HEK293 (cell line): ENCODE measurements at regions not wholly inside any gene's neighbourhood (a gene's known extent, or its start where the extent isn't known, plus 50 kb on each side); places are given as distances from the start of the nearest gene placed in this dataset.

Source experiments
- CTCF ChIA-PET: fragments of 350-600 bp; formaldehyde crosslinking; extraction: SDS; loops from one replicate; lab custom pipeline; 2021; ENCODE audit warnings: antibody characterized with exemption; lab: Yijun Ruan, JAX
- POLR2A ChIA-PET: fragments of 300-600 bp; formaldehyde crosslinking; extraction: SDS; loops from one replicate; lab custom pipeline; 2020; ENCODE audit warnings: antibody characterized with exemption, inconsistent platforms; lab: Yijun Ruan, JAX
- H3K27ac ChIP-seq: fragments of 200-500 bp; sonication (Bioruptor generic); 2 replicates; pipeline ENCODE4 v1.5.1; 2014; ENCODE audit warnings: low read depth, low read length, control low read depth, inconsistent platforms; ENCODE audit errors: extremely low read depth
- H3K36me3 ChIP-seq, 2 experiments: fragments of 200-500 bp in 1 of 2; sonication (Bioruptor generic) in 1 of 2; 1 replicate in 1 of 2; 2 replicates in 1 of 2; pipeline ENCODE4 v1.5.1; 2014 to 2017; ENCODE audit warnings: inconsistent platforms in 2 of 2, low read length in 2 of 2; ENCODE audit not compliant: control insufficient read depth in 2 of 2, insufficient read depth in 1 of 2
- H3K4me1 ChIP-seq: fragments of 200-500 bp; sonication (Bioruptor generic); 2 replicates; pipeline ENCODE4 v1.5.1; 2014; ENCODE audit warnings: mild to moderate bottlenecking, low read length, inconsistent platforms; ENCODE audit not compliant: control insufficient read depth, insufficient read depth
- H3K4me3 ChIP-seq: 2 replicates; pipeline ENCODE4 v1.5.1; 2011; ENCODE audit warnings: low read depth, mild to moderate bottlenecking, control low read depth, low read length, moderate library complexity
- H3K9me3 ChIP-seq: fragments of 200-500 bp; sonication (Bioruptor generic); 2 replicates; pipeline ENCODE4 v1.5.1; 2014; ENCODE audit warnings: low read depth, low read length, inconsistent platforms; ENCODE audit not compliant: control insufficient read depth, insufficient read depth
- EGR2 ChIP-seq: fragments of 450-650 bp; formaldehyde crosslinking; IDR thresholded peaks from 2 replicates; pipeline ENCODE4 v1.5.1; 2016; ENCODE audit warnings: low read depth, missing biosample characterization, missing genetic modification characterization
- HOXD13 ChIP-seq: sonication (generic); formaldehyde crosslinking; IDR thresholded peaks from 2 replicates; pipeline ENCODE4 v1.8.0; 2022; ENCODE audit warnings: missing genetic modification reagents, borderline replicate concordance
- KLF9 ChIP-seq: fragments of 450-650 bp; formaldehyde crosslinking; IDR thresholded peaks from 2 replicates; pipeline ENCODE4 v1.5.1; 2016; ENCODE audit warnings: missing biosample characterization, missing genetic modification characterization, low read depth
- TRIM28 ChIP-seq: IDR thresholded peaks from 2 replicates; pipeline ENCODE4 v1.6.1; 2011; ENCODE audit warnings: low read length, control low read depth, borderline replicate concordance
- ZBTB8A ChIP-seq: fragments of 450-650 bp; formaldehyde crosslinking; IDR thresholded peaks from 2 replicates; pipeline ENCODE4 v1.5.1; 2016; ENCODE audit warnings: missing biosample characterization, missing genetic modification characterization
- ZFP41 ChIP-seq: fragments of 450-650 bp; formaldehyde crosslinking; IDR thresholded peaks from 2 replicates; pipeline ENCODE4 v1.5.1; 2016; ENCODE audit warnings: missing biosample characterization, missing genetic modification characterization, borderline replicate concordance
- ZNF155 ChIP-seq: fragments of 450-650 bp; formaldehyde crosslinking; IDR thresholded peaks from 2 replicates; pipeline ENCODE4 v1.5.1; 2016; ENCODE audit warnings: missing biosample characterization, missing genetic modification characterization
- ZNF423 ChIP-seq: fragments of 450-650 bp; formaldehyde crosslinking; IDR thresholded peaks from 2 replicates; pipeline ENCODE4 v1.5.1; 2016; ENCODE audit warnings: missing biosample characterization, missing genetic modification characterization
- ZNF433 ChIP-seq: fragments of 450-650 bp; formaldehyde crosslinking; IDR thresholded peaks from 2 replicates; pipeline ENCODE4 v1.5.1; 2016; ENCODE audit warnings: missing biosample characterization, missing genetic modification characterization, low read depth
- ZNF600 ChIP-seq: fragments of 450-650 bp; formaldehyde crosslinking; IDR thresholded peaks from 2 replicates; pipeline ENCODE4 v1.5.1; 2016; ENCODE audit warnings: missing biosample characterization, missing genetic modification characterization
- ZNF624 ChIP-seq: fragments of 450-650 bp; formaldehyde crosslinking; IDR thresholded peaks from 2 replicates; pipeline ENCODE4 v1.5.1; 2017; ENCODE audit warnings: missing biosample characterization, missing genetic modification characterization
- ZNF843 ChIP-seq: fragments of 450-650 bp; formaldehyde crosslinking; IDR thresholded peaks from 2 replicates; pipeline ENCODE4 v1.5.1; 2016; ENCODE audit warnings: missing biosample characterization, missing genetic modification characterization
- TF ChIP-seq, protein P1 (sequence below): fragments of 450-650 bp; formaldehyde crosslinking; IDR thresholded peaks from 2 replicates; pipeline ENCODE4 v1.5.1; 2016; ENCODE audit warnings: missing biosample characterization, missing genetic modification characterization
- TF ChIP-seq, protein P2 (sequence below): fragments of 450-650 bp; formaldehyde crosslinking; IDR thresholded peaks from 2 replicates; pipeline ENCODE4 v1.5.1; 2017; ENCODE audit warnings: missing biosample characterization, missing genetic modification characterization
- TF ChIP-seq, protein P3 (sequence below): fragments of 450-650 bp; formaldehyde crosslinking; IDR thresholded peaks from 2 replicates; pipeline ENCODE4 v1.5.1; 2016; ENCODE audit warnings: missing biosample characterization, missing genetic modification characterization
- TF ChIP-seq, protein P4 (sequence below): fragments of 450-650 bp; formaldehyde crosslinking; IDR thresholded peaks from 2 replicates; pipeline ENCODE4 v1.5.1; 2016; ENCODE audit warnings: missing biosample characterization, missing genetic modification characterization
- TF ChIP-seq, protein P5 (sequence below): fragments of 450-650 bp; formaldehyde crosslinking; IDR thresholded peaks from 2 replicates; pipeline ENCODE4 v1.5.1; 2016; ENCODE audit warnings: missing biosample characterization, missing genetic modification characterization

DNA sequence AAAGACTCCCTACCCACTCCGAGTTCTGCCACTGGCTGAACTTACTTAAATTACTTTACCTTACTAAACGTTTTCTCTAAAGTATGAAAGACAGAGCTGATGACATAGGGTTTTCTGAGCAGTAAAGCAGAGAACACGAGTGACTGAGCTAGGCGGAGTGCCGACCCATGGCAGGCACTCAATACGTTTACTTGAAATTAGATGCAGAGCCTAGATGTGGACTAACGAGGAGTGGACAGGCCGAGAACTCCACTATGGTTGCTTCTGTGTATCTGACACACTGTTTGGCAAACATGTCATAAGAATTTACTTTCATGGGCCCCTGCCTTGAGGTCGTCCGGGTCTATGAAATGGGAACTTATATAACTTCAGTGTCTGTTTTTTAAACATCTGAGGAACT, 471.0 kb downstream of the STK39 start:
- TF ChIP-seq ZNF600 (tag by site-specific recombination) (no peak), HOXD13 (CRISPR knock-in tag) (no peak), ZNF624 (tag by site-specific recombination) (no peak), ZNF843 (tag by site-specific recombination) (no peak), ZFP41 (tag by site-specific recombination) (no peak), KLF9 (tag by site-specific recombination) (no peak), EGR2 (tag by site-specific recombination) (no peak)
- TF ChIP-seq, protein P1, sequence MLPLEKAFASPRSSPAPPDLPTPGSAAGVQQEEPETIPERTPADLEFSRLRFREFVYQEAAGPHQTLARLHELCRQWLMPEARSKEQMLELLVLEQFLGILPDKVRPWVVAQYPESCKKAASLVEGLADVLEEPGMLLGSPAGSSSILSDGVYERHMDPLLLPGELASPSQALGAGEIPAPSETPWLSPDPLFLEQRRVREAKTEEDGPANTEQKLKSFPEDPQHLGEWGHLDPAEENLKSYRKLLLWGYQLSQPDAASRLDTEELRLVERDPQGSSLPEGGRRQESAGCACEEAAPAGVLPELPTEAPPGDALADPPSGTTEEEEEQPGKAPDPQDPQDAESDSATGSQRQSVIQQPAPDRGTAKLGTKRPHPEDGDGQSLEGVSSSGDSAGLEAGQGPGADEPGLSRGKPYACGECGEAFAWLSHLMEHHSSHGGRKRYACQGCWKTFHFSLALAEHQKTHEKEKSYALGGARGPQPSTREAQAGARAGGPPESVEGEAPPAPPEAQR (tag by site-specific recombination), result no peak
- TF ChIP-seq, protein P2, sequence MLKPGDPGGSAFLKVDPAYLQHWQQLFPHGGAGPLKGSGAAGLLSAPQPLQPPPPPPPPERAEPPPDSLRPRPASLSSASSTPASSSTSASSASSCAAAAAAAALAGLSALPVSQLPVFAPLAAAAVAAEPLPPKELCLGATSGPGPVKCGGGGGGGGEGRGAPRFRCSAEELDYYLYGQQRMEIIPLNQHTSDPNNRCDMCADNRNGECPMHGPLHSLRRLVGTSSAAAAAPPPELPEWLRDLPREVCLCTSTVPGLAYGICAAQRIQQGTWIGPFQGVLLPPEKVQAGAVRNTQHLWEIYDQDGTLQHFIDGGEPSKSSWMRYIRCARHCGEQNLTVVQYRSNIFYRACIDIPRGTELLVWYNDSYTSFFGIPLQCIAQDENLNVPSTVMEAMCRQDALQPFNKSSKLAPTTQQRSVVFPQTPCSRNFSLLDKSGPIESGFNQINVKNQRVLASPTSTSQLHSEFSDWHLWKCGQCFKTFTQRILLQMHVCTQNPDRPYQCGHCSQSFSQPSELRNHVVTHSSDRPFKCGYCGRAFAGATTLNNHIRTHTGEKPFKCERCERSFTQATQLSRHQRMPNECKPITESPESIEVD (tag by site-specific recombination), result no peak
- TF ChIP-seq, protein P3, sequence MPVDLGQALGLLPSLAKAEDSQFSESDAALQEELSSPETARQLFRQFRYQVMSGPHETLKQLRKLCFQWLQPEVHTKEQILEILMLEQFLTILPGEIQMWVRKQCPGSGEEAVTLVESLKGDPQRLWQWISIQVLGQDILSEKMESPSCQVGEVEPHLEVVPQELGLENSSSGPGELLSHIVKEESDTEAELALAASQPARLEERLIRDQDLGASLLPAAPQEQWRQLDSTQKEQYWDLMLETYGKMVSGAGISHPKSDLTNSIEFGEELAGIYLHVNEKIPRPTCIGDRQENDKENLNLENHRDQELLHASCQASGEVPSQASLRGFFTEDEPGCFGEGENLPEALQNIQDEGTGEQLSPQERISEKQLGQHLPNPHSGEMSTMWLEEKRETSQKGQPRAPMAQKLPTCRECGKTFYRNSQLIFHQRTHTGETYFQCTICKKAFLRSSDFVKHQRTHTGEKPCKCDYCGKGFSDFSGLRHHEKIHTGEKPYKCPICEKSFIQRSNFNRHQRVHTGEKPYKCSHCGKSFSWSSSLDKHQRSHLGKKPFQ, result no peak
- TF ChIP-seq, protein P4, sequence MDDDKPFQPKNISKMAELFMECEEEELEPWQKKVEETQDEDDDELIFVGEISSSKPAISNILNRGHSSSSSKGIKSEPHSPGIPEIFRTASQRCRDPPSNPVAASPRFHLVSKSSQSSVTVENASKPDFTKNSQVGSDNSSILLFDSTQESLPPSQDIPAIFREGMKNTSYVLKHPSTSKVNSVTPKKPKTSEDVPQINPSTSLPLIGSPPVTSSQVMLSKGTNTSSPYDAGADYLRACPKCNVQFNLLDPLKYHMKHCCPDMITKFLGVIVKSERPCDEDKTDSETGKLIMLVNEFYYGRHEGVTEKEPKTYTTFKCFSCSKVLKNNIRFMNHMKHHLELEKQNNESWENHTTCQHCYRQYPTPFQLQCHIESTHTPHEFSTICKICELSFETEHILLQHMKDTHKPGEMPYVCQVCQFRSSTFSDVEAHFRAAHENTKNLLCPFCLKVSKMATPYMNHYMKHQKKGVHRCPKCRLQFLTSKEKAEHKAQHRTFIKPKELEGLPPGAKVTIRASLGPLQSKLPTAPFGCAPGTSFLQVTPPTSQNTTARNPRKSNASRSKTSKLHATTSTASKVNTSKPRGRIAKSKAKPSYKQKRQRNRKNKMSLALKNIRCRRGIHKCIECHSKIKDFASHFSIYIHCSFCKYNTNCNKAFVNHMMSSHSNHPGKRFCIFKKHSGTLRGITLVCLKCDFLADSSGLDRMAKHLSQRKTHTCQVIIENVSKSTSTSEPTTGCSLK (tag by site-specific recombination), result no peak
- TF ChIP-seq, all 188 proteins: peak for 0
- Histone ChIP-seq H3K4me1 (no peaks in the 10 kb centered on the region), H3K36me3 (no peaks in the 10 kb centered on the region), H3K27ac (no peak overlapping the region), H3K9me3 (no peaks in the 10 kb centered on the region), H3K4me3 (no peak overlapping the region)
- POLR2A ChIA-PET, result no interaction called here
- CTCF ChIA-PET, result no interaction called here

DNA sequence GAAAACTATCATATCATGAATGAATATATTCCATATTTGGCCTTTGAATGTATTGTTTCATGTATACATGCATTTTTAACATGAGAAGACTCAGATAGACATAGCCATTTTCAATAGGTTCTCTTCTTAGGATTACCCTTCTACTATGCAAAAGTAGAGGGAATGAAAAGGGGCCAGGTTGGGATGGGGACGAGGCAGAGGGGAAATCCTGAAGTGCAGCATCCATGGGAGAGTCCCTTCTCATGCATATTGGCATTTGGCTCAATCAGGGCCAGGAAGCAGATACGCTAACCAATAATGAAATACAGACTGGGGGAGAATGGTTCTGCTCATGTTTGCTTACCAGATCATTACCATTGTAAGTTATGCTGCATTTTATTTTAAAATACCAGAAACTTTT, 475.8 kb downstream of the STK39 start:
- CTCF ChIA-PET, result no interaction called here
- TF ChIP-seq ZNF155, result no peak
- TF ChIP-seq, protein P5, sequence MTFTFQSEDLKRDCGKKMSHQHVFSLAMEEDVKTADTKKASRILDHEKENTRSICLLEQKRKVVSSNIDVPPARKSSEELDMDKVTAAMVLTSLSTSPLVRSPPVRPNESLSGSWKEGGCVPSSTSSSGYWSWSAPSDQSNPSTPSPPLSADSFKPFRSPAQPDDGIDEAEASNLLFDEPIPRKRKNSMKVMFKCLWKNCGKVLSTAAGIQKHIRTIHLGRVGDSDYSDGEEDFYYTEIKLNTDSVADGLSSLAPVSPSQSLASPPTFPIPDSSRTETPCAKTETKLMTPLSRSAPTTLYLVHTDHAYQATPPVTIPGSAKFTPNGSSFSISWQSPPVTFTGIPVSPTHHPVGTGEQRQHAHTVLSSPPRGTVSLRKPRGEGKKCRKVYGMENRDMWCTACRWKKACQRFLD (tag by site-specific recombination), result no peak
- TF ChIP-seq ZNF423 (tag by site-specific recombination), result no peak
- no peak for TF ChIP-seq ZBTB8A (tag by site-specific recombination)
- TF ChIP-seq ZNF433, result no peak
- TF ChIP-seq TRIM28, result no peak
- POLR2A ChIA-PET, result no interaction called here
- Histone ChIP-seq H3K4me3 (no peak overlapping the region), H3K9me3 (no peaks in the 10 kb centered on the region), H3K36me3 (no peaks in the 10 kb centered on the region), H3K4me1 (no peaks in the 10 kb centered on the region), H3K27ac (no peak overlapping the region)
